Activated CD4-positive, alpha-beta T cell treated with anti-CD3 and anti-CD28 coated beads for 1 hour (primary cell): ENCODE measurements at regions not wholly inside any gene's neighbourhood (a gene's known extent, or its start where the extent isn't known, plus 50 kb on each side); places are given as distances from the start of the nearest gene placed in this dataset.

Experiments used
- DNase-seq: peaks from one replicate; pipeline ENCODE4 v3.0.0-alpha.2; 2020

- no peak for DNase-seq
These were observed 400.8 kb upstream of the PROK2 start for GRCh38 chr3:72185549-72186399.

GRCh38 chr3:72183489-72183888 lies 398.5 kb upstream of the PROK2 start:
- no peak for DNase-seq

- no peak for DNase-seq
These were observed 397.3 kb upstream of the PROK2 start for GRCh38 chr3:72182206-72182605.

- no peak for DNase-seq
These were observed 396.3 kb upstream of the PROK2 start for GRCh38 chr3:72181251-72181650.

- no peak for DNase-seq
These were observed 395.5 kb upstream of the PROK2 start for GRCh38 chr3:72180405-72180804.

- DNase-seq = no peak
These were observed 394.1 kb upstream of the PROK2 start for GRCh38 chr3:72179107-72179464.

- no peak for DNase-seq
These were observed 393.6 kb upstream of the PROK2 start for GRCh38 chr3:72178463-72179106.

GRCh38 chr3:72177075-72178050 lies 392.4 kb upstream of the PROK2 start:
- no peak for DNase-seq

GRCh38 chr3:72176537-72177041 lies 391.6 kb upstream of the PROK2 start:
- no peak for DNase-seq

- DNase-seq = no peak
These were observed 390.4 kb upstream of the PROK2 start for GRCh38 chr3:72175296-72175858.

- no peak for DNase-seq
These were observed 389.9 kb upstream of the PROK2 start for GRCh38 chr3:72174890-72175289.

- DNase-seq = no peak
These were observed 389.1 kb upstream of the PROK2 start for GRCh38 chr3:72174040-72174439.

GRCh38 chr3:72171946-72172345 lies 387.0 kb upstream of the PROK2 start:
- no peak for DNase-seq

- DNase-seq = no peak
These were observed 386.5 kb upstream of the PROK2 start for GRCh38 chr3:72171463-72171881.

- no peak for DNase-seq
These were observed 384.9 kb upstream of the PROK2 start for GRCh38 chr3:72169561-72170472.

- no peak for DNase-seq
These were observed 384.2 kb upstream of the PROK2 start for GRCh38 chr3:72169120-72169519.

GRCh38 chr3:72165808-72166207 lies 380.9 kb upstream of the PROK2 start:
- DNase-seq = no peak

GRCh38 chr3:72165317-72165716 lies 380.4 kb upstream of the PROK2 start:
- no peak for DNase-seq

GRCh38 chr3:72164635-72164978 lies 379.7 kb upstream of the PROK2 start:
- DNase-seq = no peak

- DNase-seq = no peak
These were observed 379.1 kb upstream of the PROK2 start for GRCh38 chr3:72163809-72164634.

- no peak for DNase-seq
These were observed 377.8 kb upstream of the PROK2 start for GRCh38 chr3:72162649-72163184.
